PC-3 (cell line): ENCODE measurements at regions not wholly inside any gene's neighbourhood (a gene's known extent, or its start where the extent isn't known, plus 50 kb on each side); places are given as distances from the start of the nearest gene placed in this dataset.

Source experiments
- CTCF ChIP-seq: fragments of 300-600 bp; sonication (generic); conservative IDR thresholded peaks from 2 replicates; pipeline ENCODE4 v1.5.1; 2017; ENCODE audit warnings: antibody characterized with exemption, low read depth, mild to moderate bottlenecking, low read length
- EZH2 ChIP-seq: fragments of 300-600 bp; sonication (generic); IDR thresholded peaks from one replicate; pipeline ENCODE4 v1.6.1; 2017; ENCODE audit warnings: antibody characterized with exemption, mild to moderate bottlenecking, low read length; ENCODE audit not compliant: unreplicated experiment

GRCh38 chr2:106983305-106983704 lies 97.3 kb upstream of the ST6GAL2 start:
- no peak for TF ChIP-seq CTCF
- TF ChIP-seq EZH2, result no peak
